Thyroid gland (tissue), 4 donors: ENCODE measurements at regions not wholly inside any gene's neighbourhood (a gene's known extent, or its start where the extent isn't known, plus 50 kb on each side); places are given as distances from the start of the nearest gene placed in this dataset.

Source experiments
- POLR2A ChIP-seq, 2 donors: fragments of 450-650 bp; IDR thresholded peaks; one replicate each; pipeline ENCODE4 v1.6.1; 2017; ENCODE audit warnings: antibody characterized with exemption in 2 of 2, mild to moderate bottlenecking in 2 of 2, moderate library complexity in 1 of 2
- TF ChIP-seq, protein P1 (sequence below), 6 experiments: fragments of 200-600 bp in 3 of 6; fragments of 450-650 bp in 3 of 6; sonication (generic) in 3 of 6; IDR thresholded peaks; one replicate each; pipeline ENCODE4 v1.5.1; 2016 to 2019; ENCODE audit warnings: antibody characterized with exemption in 6 of 6, mild to moderate bottlenecking in 2 of 6, inconsistent platforms in 1 of 6, moderate library complexity in 1 of 6

DNA sequence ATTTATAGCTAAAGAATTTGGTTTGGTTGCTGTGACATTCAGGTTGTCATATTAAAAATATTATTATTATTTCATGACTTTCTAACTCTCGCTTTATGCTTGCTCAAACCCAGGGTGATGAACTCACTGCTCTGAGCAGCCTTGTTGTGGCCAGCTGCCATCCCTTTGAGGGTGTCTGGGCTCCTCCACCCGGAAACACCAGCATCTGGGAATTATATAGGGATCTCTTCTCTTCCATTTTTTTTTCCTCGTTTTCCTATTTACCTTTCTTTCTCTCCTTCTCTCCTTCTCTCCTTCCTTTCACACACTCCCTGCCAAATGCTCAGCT is 355.8 kb upstream of the SMARCA2 start:
- TF ChIP-seq, protein P1, sequence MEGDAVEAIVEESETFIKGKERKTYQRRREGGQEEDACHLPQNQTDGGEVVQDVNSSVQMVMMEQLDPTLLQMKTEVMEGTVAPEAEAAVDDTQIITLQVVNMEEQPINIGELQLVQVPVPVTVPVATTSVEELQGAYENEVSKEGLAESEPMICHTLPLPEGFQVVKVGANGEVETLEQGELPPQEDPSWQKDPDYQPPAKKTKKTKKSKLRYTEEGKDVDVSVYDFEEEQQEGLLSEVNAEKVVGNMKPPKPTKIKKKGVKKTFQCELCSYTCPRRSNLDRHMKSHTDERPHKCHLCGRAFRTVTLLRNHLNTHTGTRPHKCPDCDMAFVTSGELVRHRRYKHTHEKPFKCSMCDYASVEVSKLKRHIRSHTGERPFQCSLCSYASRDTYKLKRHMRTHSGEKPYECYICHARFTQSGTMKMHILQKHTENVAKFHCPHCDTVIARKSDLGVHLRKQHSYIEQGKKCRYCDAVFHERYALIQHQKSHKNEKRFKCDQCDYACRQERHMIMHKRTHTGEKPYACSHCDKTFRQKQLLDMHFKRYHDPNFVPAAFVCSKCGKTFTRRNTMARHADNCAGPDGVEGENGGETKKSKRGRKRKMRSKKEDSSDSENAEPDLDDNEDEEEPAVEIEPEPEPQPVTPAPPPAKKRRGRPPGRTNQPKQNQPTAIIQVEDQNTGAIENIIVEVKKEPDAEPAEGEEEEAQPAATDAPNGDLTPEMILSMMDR (IDR thresholded peaks at IDR 0.05) = no peak
- no peak for TF ChIP-seq POLR2A (IDR thresholded peaks at IDR 0.05)
